A549 (cell line): ENCODE measurements at regions not wholly inside any gene's neighbourhood (a gene's known extent, or its start where the extent isn't known, plus 50 kb on each side); places are given as distances from the start of the nearest gene placed in this dataset.

Source experiments
- NR3C1 ChIP-seq: fragments of >200 bp; sonication (Bioruptor Twin); formaldehyde crosslinking; IDR thresholded peaks from 3 replicates; pipeline ENCODE4 v1.6.1; 2017
- POLR2A ChIP-seq: IDR thresholded peaks from 2 replicates; pipeline ENCODE4 v1.6.1; 2012; ENCODE audit warnings: mild to moderate bottlenecking, low read length
- TF ChIP-seq, protein P1 (sequence below): fragments of >200 bp; sonication (Bioruptor Twin); formaldehyde crosslinking; IDR thresholded peaks from 3 replicates; pipeline ENCODE4 v1.5.1; 2016

DNA sequence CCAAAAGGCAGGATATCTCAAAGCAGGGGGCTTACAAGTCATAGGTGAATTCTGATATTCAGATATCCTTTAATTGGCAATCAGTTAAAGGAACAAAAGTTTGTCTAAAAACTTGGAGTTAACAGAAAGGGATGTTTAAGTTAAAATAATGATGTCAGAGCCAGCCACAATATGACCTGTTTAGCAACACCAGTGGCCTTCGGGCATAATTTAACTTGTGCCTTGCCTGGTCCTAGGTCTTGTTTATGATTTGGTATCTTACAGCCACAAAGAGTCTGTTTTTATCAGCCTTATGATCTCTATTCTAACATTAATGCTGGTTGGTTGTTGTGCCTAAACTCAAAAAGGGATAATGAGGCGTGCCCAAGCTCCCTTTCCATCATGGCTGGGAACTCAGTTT is 252.9 kb downstream of the RNF152 start:
- TF ChIP-seq, protein P1, sequence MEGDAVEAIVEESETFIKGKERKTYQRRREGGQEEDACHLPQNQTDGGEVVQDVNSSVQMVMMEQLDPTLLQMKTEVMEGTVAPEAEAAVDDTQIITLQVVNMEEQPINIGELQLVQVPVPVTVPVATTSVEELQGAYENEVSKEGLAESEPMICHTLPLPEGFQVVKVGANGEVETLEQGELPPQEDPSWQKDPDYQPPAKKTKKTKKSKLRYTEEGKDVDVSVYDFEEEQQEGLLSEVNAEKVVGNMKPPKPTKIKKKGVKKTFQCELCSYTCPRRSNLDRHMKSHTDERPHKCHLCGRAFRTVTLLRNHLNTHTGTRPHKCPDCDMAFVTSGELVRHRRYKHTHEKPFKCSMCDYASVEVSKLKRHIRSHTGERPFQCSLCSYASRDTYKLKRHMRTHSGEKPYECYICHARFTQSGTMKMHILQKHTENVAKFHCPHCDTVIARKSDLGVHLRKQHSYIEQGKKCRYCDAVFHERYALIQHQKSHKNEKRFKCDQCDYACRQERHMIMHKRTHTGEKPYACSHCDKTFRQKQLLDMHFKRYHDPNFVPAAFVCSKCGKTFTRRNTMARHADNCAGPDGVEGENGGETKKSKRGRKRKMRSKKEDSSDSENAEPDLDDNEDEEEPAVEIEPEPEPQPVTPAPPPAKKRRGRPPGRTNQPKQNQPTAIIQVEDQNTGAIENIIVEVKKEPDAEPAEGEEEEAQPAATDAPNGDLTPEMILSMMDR, result no peak
- no peak for TF ChIP-seq POLR2A
- TF ChIP-seq NR3C1, result no peak
